OCI-LY1 (cell line): ENCODE measurements at regions not wholly inside any gene's neighbourhood (a gene's known extent, or its start where the extent isn't known, plus 50 kb on each side); places are given as distances from the start of the nearest gene placed in this dataset.

Source experiments
- H2AFZ ChIP-seq: fragments of 200-600 bp; sonication (generic), shearing (Covaris generic); 2 replicates; pipeline ENCODE4 v1.6.0; 2014; ENCODE audit warnings: antibody characterized with exemption, mild to moderate bottlenecking, low read length
- H3F3A ChIP-seq: fragments of 200-600 bp; sonication (generic), shearing (Covaris generic); 2 replicates; pipeline ENCODE4 v1.6.0; 2014; ENCODE audit warnings: mild to moderate bottlenecking, antibody characterized with exemption, low read length, moderate library complexity; ENCODE audit not compliant: insufficient read depth
- H3K27ac ChIP-seq: fragments of 200-600 bp; sonication (generic); 2 replicates; pipeline ENCODE4 v1.5.1; 2014; ENCODE audit warnings: low read length, mixed run types, mild to moderate bottlenecking, low read depth; ENCODE audit not compliant: poor library complexity, severe bottlenecking
- H3K27me3 ChIP-seq: fragments of 200-600 bp; sonication (generic); 2 replicates; pipeline ENCODE4 v1.6.0; 2014; ENCODE audit warnings: antibody characterized with exemption, mild to moderate bottlenecking, low read length, moderate library complexity; ENCODE audit not compliant: insufficient read depth
- H3K36me3 ChIP-seq: fragments of 200-600 bp; sonication (generic); 2 replicates; pipeline ENCODE4 v1.6.1; 2014; ENCODE audit warnings: mild to moderate bottlenecking, antibody characterized with exemption, low read length, moderate library complexity, mixed read lengths; ENCODE audit not compliant: insufficient read depth
- H3K4me1 ChIP-seq: fragments of 200-600 bp; sonication (generic); 2 replicates; pipeline ENCODE4 v1.5.1; 2014; ENCODE audit warnings: mild to moderate bottlenecking, low read length, moderate library complexity; ENCODE audit not compliant: insufficient read depth, severe bottlenecking
- H3K4me2 ChIP-seq: fragments of 200-600 bp; sonication (generic), shearing (Covaris generic); 2 replicates; pipeline ENCODE4 v1.6.1; 2014; ENCODE audit warnings: low read length
- H3K4me3 ChIP-seq: fragments of 200-600 bp; sonication (generic); 2 replicates; pipeline ENCODE4 v1.5.1; 2014; ENCODE audit warnings: low read length, low read depth, mild to moderate bottlenecking, mixed read lengths; ENCODE audit not compliant: poor library complexity, severe bottlenecking
- H3K79me2 ChIP-seq: fragments of 200-600 bp; shearing (Covaris generic); 2 replicates; pipeline ENCODE4 v1.6.1; 2016; ENCODE audit warnings: mixed run types, low read length, mixed read lengths; ENCODE audit not compliant: insufficient read depth
- H3K9ac ChIP-seq: fragments of 200-600 bp; sonication (generic), shearing (Covaris generic); 2 replicates; pipeline ENCODE4 v1.6.1; 2014; ENCODE audit warnings: mild to moderate bottlenecking, low read length, mixed read lengths
- H3K9me2 ChIP-seq: fragments of 200-600 bp; sonication (generic), shearing (Covaris generic); 2 replicates; pipeline ENCODE4 v1.6.1; 2014; ENCODE audit warnings: low read depth, mild to moderate bottlenecking, low read length, mixed read lengths
- H3K9me3 ChIP-seq: fragments of 200-600 bp; shearing (Covaris generic); 2 replicates; pipeline ENCODE4 v1.6.1; 2014; ENCODE audit warnings: low read length, mixed read lengths
- H4K20me1 ChIP-seq: fragments of 200-600 bp; sonication (generic), shearing (Covaris generic); 2 replicates; pipeline ENCODE4 v1.6.0; 2016; ENCODE audit warnings: mild to moderate bottlenecking, low read length; ENCODE audit not compliant: insufficient read depth
- EZH2 ChIP-seq: fragments of 200-600 bp; sonication (generic), shearing (Covaris generic); IDR thresholded peaks from 2 replicates; pipeline ENCODE4 v1.8.0; 2017; ENCODE audit warnings: borderline replicate concordance, mixed run types, mild to moderate bottlenecking, antibody characterized with exemption, low read length, moderate library complexity, mixed read lengths
- TF ChIP-seq, protein P1 (sequence below): fragments of 200-600 bp; sonication (generic), shearing (Covaris generic); IDR thresholded peaks from 2 replicates; pipeline ENCODE4 v1.5.1; 2017; ENCODE audit warnings: mild to moderate bottlenecking, antibody characterized with exemption, low read length, moderate library complexity, mixed read lengths

GRCh38 chr14:95458459-95458858, 58.0 kb downstream of the SYNE3 start:
- no peaks in the 10 kb centered on the region for H3K79me2 ChIP-seq
- H4K20me1 ChIP-seq = no peaks in the 10 kb centered on the region
- H3F3A ChIP-seq = no peaks in the 10 kb centered on the region
- H3K9me3 ChIP-seq = no peaks in the 10 kb centered on the region
- H3K27ac ChIP-seq = peak overlapping the region; percentile 76
- no peak overlapping the region for H3K4me2 ChIP-seq
- no peaks in the 10 kb centered on the region for H3K27me3 ChIP-seq
- TF ChIP-seq EZH2 = no peak
- TF ChIP-seq, protein P1, sequence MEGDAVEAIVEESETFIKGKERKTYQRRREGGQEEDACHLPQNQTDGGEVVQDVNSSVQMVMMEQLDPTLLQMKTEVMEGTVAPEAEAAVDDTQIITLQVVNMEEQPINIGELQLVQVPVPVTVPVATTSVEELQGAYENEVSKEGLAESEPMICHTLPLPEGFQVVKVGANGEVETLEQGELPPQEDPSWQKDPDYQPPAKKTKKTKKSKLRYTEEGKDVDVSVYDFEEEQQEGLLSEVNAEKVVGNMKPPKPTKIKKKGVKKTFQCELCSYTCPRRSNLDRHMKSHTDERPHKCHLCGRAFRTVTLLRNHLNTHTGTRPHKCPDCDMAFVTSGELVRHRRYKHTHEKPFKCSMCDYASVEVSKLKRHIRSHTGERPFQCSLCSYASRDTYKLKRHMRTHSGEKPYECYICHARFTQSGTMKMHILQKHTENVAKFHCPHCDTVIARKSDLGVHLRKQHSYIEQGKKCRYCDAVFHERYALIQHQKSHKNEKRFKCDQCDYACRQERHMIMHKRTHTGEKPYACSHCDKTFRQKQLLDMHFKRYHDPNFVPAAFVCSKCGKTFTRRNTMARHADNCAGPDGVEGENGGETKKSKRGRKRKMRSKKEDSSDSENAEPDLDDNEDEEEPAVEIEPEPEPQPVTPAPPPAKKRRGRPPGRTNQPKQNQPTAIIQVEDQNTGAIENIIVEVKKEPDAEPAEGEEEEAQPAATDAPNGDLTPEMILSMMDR = no peak
- H3K9ac ChIP-seq = no peak overlapping the region
- peaks cover 42% of the 10 kb centered on the region for H3K4me1 ChIP-seq
- H3K4me3 ChIP-seq = no peak overlapping the region
- no peaks in the 10 kb centered on the region for H3K9me2 ChIP-seq
- no peaks in the 10 kb centered on the region for H3K36me3 ChIP-seq
- H2AFZ ChIP-seq = no peak overlapping the region

DNA sequence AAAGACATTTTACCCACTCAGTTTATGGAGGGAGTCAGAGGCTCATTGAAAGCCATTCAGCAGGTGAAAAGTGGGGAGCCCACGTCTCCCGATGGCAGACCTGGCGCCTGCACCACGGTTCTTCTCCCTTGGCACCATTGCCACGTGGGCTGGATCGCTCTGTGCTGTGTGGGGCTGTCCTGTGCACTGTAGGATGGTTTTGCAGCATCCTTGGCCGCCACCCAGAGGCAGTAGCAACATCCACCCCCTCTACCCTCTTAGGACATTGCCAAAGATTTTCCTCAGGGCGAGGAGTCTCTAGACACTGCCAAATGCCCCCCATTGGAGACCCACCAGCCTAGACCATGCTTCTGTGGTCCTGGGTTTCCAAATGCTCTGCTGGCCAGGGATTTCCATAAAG, 60.2 kb downstream of the SYNE3 start:
- Histone ChIP-seq H3K27ac (no peak overlapping the region), H3K9me2 (no peaks in the 10 kb centered on the region), H3K36me3 (no peaks in the 10 kb centered on the region), H3K27me3 (no peaks in the 10 kb centered on the region), H3K9ac (no peak overlapping the region), H2AFZ (no peak overlapping the region), H3K4me1 (peaks cover 27% of the 10 kb centered on the region), H3F3A (no peaks in the 10 kb centered on the region), H3K4me3 (no peak overlapping the region), H3K4me2 (no peak overlapping the region), H4K20me1 (no peaks in the 10 kb centered on the region), H3K79me2 (no peaks in the 10 kb centered on the region), H3K9me3 (no peaks in the 10 kb centered on the region)
- TF ChIP-seq, protein P1 = no peak
- no peak for TF ChIP-seq EZH2

GRCh38 chr14:95455246-95455645, 61.2 kb downstream of the SYNE3 start:
- no peak overlapping the region for H2AFZ ChIP-seq
- H3K27me3 ChIP-seq = no peaks in the 10 kb centered on the region
- H3K9ac ChIP-seq = no peak overlapping the region
- no peak overlapping the region for H3K27ac ChIP-seq
- TF ChIP-seq, protein P1 = no peak
- no peak for TF ChIP-seq EZH2
- no peaks in the 10 kb centered on the region for H3K36me3 ChIP-seq
- no peaks in the 10 kb centered on the region for H3K79me2 ChIP-seq
- H3K4me3 ChIP-seq = no peak overlapping the region
- H4K20me1 ChIP-seq = no peaks in the 10 kb centered on the region
- peaks cover 19% of the 10 kb centered on the region for H3K4me1 ChIP-seq
- no peaks in the 10 kb centered on the region for H3K9me2 ChIP-seq
- H3K4me2 ChIP-seq = no peak overlapping the region
- H3F3A ChIP-seq = no peaks in the 10 kb centered on the region
- H3K9me3 ChIP-seq = no peaks in the 10 kb centered on the region
